SK-N-SH (cell line): ENCODE measurements at regions not wholly inside any gene's neighbourhood (a gene's known extent, or its start where the extent isn't known, plus 50 kb on each side); places are given as distances from the start of the nearest gene placed in this dataset.

Experiments used
- EP300 ChIP-seq, 2 experiments: IDR thresholded peaks; 2 replicates each; pipeline versions ENCODE4 v1.4.0 to v1.6.1; 2012; ENCODE audit warnings: borderline replicate concordance in 1 of 2, low read depth in 1 of 2, low read length in 1 of 2
- GABPA ChIP-seq: IDR thresholded peaks from 2 replicates; pipeline ENCODE4 v1.4.0; 2012; ENCODE audit warnings: low read depth, mild to moderate bottlenecking
- POLR2AphosphoS5 ChIP-seq: IDR thresholded peaks from 2 replicates; pipeline ENCODE4 v1.6.1; 2012; ENCODE audit warnings: low read depth, low read length
- RAD21 ChIP-seq: IDR thresholded peaks from 2 replicates; pipeline ENCODE4 v1.6.1; 2012; ENCODE audit warnings: mild to moderate bottlenecking, low read length
- RCOR1 ChIP-seq: fragments of 150-350 bp; IDR thresholded peaks from 2 replicates; pipeline ENCODE4 v1.6.1; 2017; ENCODE audit warnings: antibody characterized with exemption, low read length
- SIN3A ChIP-seq: IDR thresholded peaks from 2 replicates; pipeline ENCODE4 v1.6.1; 2012; ENCODE audit warnings: low read depth, mild to moderate bottlenecking, low read length, moderate library complexity, borderline replicate concordance
- TEAD4 ChIP-seq: IDR thresholded peaks from 2 replicates; pipeline ENCODE4 v1.4.0; 2012; ENCODE audit warnings: mild to moderate bottlenecking, borderline replicate concordance; ENCODE audit not compliant: insufficient read depth
- USF1 ChIP-seq: IDR thresholded peaks from 2 replicates; pipeline ENCODE4 v1.4.0; 2012; ENCODE audit warnings: low read depth, borderline replicate concordance
- TF ChIP-seq, protein P1 (sequence below): fragments of 200-600 bp; sonication (generic); IDR thresholded peaks from 2 replicates; pipeline ENCODE4 v1.6.1; 2017; ENCODE audit warnings: antibody characterized with exemption, mild to moderate bottlenecking, moderate library complexity
- TF ChIP-seq, protein P2 (sequence below): IDR thresholded peaks from 2 replicates; pipeline ENCODE4 v1.6.1; 2012; ENCODE audit warnings: mild to moderate bottlenecking, low read depth, low read length, moderate library complexity
- TF ChIP-seq, protein P3 (sequence below): IDR thresholded peaks from 2 replicates; pipeline ENCODE4 v1.4.0; 2012; ENCODE audit warnings: low read depth
- TF ChIP-seq, protein P4 (sequence below): fragments of 150-350 bp; IDR thresholded peaks from 2 replicates; pipeline ENCODE4 v1.6.1; 2016; ENCODE audit warnings: mild to moderate bottlenecking, low read depth, low read length

DNA sequence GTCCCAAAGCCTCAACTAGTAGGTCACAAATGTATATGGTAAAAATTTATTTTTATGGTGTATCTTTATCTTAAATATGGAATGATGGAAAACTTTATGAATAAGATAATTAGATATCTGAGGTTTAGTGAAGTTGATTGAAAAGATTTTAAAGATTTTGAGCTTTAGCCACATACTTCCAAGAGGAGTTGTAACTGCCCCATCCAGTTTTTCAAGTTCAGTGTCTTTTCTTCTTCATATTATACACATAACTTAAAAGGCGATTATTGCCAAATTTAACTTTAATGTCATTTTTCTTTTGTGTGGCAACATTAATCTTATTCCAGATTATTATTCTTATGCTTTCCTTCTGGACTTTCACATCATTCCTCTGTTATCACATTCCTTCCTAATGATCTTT is 266.4 kb downstream of the TINAG start:
- TF ChIP-seq SIN3A (no peak), POLR2AphosphoS5 (no peak), TEAD4 (no peak), EP300 (IDR thresholded peaks at IDR 0.05; ENCODE audit: borderline replicate concordance in 1 of 2, low read depth in 1 of 2, low read length in 1 of 2) (no peak), RAD21 (no peak), USF1 (no peak), RCOR1 (no peak), GABPA (no peak)
- TF ChIP-seq, protein P1, sequence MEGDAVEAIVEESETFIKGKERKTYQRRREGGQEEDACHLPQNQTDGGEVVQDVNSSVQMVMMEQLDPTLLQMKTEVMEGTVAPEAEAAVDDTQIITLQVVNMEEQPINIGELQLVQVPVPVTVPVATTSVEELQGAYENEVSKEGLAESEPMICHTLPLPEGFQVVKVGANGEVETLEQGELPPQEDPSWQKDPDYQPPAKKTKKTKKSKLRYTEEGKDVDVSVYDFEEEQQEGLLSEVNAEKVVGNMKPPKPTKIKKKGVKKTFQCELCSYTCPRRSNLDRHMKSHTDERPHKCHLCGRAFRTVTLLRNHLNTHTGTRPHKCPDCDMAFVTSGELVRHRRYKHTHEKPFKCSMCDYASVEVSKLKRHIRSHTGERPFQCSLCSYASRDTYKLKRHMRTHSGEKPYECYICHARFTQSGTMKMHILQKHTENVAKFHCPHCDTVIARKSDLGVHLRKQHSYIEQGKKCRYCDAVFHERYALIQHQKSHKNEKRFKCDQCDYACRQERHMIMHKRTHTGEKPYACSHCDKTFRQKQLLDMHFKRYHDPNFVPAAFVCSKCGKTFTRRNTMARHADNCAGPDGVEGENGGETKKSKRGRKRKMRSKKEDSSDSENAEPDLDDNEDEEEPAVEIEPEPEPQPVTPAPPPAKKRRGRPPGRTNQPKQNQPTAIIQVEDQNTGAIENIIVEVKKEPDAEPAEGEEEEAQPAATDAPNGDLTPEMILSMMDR = no peak
- TF ChIP-seq, protein P2, sequence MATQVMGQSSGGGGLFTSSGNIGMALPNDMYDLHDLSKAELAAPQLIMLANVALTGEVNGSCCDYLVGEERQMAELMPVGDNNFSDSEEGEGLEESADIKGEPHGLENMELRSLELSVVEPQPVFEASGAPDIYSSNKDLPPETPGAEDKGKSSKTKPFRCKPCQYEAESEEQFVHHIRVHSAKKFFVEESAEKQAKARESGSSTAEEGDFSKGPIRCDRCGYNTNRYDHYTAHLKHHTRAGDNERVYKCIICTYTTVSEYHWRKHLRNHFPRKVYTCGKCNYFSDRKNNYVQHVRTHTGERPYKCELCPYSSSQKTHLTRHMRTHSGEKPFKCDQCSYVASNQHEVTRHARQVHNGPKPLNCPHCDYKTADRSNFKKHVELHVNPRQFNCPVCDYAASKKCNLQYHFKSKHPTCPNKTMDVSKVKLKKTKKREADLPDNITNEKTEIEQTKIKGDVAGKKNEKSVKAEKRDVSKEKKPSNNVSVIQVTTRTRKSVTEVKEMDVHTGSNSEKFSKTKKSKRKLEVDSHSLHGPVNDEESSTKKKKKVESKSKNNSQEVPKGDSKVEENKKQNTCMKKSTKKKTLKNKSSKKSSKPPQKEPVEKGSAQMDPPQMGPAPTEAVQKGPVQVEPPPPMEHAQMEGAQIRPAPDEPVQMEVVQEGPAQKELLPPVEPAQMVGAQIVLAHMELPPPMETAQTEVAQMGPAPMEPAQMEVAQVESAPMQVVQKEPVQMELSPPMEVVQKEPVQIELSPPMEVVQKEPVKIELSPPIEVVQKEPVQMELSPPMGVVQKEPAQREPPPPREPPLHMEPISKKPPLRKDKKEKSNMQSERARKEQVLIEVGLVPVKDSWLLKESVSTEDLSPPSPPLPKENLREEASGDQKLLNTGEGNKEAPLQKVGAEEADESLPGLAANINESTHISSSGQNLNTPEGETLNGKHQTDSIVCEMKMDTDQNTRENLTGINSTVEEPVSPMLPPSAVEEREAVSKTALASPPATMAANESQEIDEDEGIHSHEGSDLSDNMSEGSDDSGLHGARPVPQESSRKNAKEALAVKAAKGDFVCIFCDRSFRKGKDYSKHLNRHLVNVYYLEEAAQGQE = no peak
- TF ChIP-seq, protein P3, sequence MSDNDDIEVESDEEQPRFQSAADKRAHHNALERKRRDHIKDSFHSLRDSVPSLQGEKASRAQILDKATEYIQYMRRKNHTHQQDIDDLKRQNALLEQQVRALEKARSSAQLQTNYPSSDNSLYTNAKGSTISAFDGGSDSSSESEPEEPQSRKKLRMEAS = no peak
- TF ChIP-seq, protein P4, sequence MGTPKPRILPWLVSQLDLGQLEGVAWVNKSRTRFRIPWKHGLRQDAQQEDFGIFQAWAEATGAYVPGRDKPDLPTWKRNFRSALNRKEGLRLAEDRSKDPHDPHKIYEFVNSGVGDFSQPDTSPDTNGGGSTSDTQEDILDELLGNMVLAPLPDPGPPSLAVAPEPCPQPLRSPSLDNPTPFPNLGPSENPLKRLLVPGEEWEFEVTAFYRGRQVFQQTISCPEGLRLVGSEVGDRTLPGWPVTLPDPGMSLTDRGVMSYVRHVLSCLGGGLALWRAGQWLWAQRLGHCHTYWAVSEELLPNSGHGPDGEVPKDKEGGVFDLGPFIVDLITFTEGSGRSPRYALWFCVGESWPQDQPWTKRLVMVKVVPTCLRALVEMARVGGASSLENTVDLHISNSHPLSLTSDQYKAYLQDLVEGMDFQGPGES = no peak
